ENCODE measurements at regions not wholly inside any gene's neighbourhood (a gene's known extent, or its start where the extent isn't known, plus 50 kb on each side); places are given as distances from the start of the nearest gene placed in this dataset.

DNA sequence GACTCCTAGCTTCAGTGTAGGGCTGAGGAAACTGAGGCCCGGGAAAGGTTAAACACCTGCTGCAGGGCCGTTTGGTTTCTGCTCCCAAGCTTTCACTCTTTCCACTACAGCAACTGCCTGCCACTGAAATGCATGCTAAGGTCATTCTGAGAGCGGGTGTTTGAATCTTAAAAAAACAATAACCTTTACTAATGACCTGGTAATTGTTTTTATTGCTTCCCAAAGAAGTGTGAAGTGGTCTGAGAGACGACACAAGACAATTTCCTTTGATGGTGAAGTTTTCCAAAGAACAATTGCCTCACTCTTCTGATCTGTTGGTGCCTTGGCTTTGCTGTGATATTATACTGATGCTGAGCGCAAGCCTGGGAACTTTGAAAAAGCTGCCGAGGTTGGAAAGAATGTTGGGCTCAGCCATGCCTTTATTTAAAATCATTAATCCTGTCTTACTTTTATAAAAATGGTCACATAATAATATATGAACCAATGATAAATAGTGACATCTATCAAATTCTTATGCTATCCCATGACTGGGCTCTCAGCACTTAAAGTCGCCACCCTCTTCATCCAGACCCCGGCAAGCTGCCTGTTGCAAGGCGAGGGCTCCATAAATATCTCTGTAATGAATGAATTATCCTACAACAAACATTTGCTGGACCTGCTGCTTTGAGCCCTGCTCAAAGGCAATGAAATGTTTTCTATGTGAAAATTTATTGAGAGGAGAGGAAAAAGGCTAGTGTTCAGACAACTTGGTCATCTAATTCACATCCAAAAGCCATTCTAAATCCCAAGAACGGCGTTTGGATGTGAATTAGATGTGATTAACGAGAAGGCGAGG lies 67.8 kb upstream of the SOD3 start:
- no peaks in the 10 kb centered on the region for H3K36me3 ChIP-seq (ENCODE audit: control insufficient read depth, insufficient read depth, low read length)
- no peaks in the 10 kb centered on the region for H3K9me3 ChIP-seq (ENCODE audit: control insufficient read depth, low read length)
- H3K27me3 ChIP-seq (ENCODE audit: control insufficient read depth, insufficient read depth, low read length) = no peaks in the 10 kb centered on the region
- peaks cover 5% of the 10 kb centered on the region for H3K4me1 ChIP-seq
- no peak overlapping the region for H3K4me2 ChIP-seq (ENCODE audit: low read length)
- H3K27ac ChIP-seq = no peak overlapping the region
- H3K79me2 ChIP-seq = no peaks in the 10 kb centered on the region
- H2AFZ ChIP-seq = no peak overlapping the region
- no peak overlapping the region for H3K4me3 ChIP-seq (ENCODE audit: low read depth, low read length)
- TF ChIP-seq, protein P1, sequence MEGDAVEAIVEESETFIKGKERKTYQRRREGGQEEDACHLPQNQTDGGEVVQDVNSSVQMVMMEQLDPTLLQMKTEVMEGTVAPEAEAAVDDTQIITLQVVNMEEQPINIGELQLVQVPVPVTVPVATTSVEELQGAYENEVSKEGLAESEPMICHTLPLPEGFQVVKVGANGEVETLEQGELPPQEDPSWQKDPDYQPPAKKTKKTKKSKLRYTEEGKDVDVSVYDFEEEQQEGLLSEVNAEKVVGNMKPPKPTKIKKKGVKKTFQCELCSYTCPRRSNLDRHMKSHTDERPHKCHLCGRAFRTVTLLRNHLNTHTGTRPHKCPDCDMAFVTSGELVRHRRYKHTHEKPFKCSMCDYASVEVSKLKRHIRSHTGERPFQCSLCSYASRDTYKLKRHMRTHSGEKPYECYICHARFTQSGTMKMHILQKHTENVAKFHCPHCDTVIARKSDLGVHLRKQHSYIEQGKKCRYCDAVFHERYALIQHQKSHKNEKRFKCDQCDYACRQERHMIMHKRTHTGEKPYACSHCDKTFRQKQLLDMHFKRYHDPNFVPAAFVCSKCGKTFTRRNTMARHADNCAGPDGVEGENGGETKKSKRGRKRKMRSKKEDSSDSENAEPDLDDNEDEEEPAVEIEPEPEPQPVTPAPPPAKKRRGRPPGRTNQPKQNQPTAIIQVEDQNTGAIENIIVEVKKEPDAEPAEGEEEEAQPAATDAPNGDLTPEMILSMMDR (IDR thresholded peaks at IDR 0.05) = no peak
- H3K9ac ChIP-seq = no peak overlapping the region

DNA sequence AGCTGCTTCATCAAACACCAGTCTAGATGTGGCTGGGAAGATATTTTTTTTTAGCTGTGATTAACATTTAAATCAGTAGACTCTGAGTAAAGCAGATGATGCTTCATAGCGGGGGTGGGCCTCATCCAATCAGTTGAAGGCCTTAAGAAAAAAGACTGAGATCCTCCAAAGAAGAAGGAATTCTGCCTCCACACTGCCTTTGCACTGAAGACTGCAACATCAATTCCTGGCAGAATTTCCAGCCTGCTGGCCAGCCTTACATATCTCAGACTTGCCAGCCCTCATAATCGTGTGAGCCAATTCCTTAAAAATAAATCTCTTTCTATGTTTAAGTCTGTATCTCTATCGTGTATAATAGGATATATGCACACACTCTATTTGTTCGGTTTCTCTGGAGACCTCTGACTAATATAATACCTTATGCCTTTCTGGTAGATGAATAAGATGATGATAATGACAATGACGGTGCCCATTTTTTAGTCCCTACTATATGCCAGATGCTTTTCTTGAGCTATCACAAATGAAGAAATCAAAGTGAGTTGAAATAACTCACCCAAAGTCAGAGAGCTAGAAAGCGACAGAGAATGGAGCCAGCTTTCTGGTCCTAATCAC lies 66.1 kb upstream of the SOD3 start:
- no peak overlapping the region for H3K27ac ChIP-seq
- peaks cover 5% of the 10 kb centered on the region for H3K4me1 ChIP-seq
- H3K9me3 ChIP-seq (ENCODE audit: control insufficient read depth, low read length) = no peaks in the 10 kb centered on the region
- no peaks in the 10 kb centered on the region for H3K79me2 ChIP-seq
- H3K4me2 ChIP-seq (ENCODE audit: low read length) = no peak overlapping the region
- TF ChIP-seq, protein P1 (IDR thresholded peaks at IDR 0.05) = no peak
- no peak overlapping the region for H3K9ac ChIP-seq
- H3K36me3 ChIP-seq (ENCODE audit: control insufficient read depth, insufficient read depth, low read length) = no peaks in the 10 kb centered on the region
- no peak overlapping the region for H2AFZ ChIP-seq
- no peak overlapping the region for H3K4me3 ChIP-seq (ENCODE audit: low read depth, low read length)
- H3K27me3 ChIP-seq (ENCODE audit: control insufficient read depth, insufficient read depth, low read length) = no peaks in the 10 kb centered on the region

DNA sequence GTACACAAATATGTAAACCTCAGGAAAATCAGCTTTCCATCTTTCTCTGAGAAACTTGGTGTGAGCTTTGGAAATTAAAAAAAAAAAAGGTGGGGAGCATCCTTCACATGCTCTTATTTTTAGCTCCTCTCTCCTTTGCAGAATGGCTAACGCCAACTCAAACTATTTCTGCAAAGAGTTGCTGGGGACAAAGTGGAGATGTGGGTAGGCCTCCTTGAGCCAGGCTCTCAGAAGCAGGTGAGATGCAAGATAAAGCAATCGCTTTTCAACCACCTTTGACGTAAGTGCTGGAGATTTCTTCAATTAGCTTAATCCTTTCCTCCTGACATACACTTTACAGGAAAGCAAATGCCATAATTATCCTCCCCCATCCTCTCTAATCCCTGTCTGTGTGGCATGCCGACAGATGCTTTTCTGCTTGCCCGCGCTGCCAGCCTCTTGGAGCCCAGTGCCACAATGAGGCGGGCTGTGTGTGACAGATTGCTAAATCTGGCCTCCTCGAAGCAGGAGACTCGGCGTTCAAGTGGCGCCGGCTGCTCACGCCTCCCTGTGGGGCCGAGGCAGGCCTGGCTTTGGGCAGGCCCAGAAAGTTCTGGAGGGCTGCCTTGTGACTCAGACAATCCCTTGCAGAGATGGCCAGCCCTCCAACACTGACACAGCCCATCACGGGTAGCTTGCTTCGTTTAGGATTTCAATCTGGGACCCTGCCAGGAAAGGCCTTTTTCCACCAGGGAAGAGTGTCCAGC lies 64.9 kb upstream of the SOD3 start:
- peak overlapping the region; percentile 19 for H3K27ac ChIP-seq
- no peaks in the 10 kb centered on the region for H3K79me2 ChIP-seq
- H3K4me3 ChIP-seq (ENCODE audit: low read depth, low read length) = no peak overlapping the region
- H3K9ac ChIP-seq = no peak overlapping the region
- no peaks in the 10 kb centered on the region for H3K36me3 ChIP-seq (ENCODE audit: control insufficient read depth, insufficient read depth, low read length)
- no peak overlapping the region for H3K4me2 ChIP-seq (ENCODE audit: low read length)
- H2AFZ ChIP-seq = peak overlapping the region; percentile 56
- TF ChIP-seq, protein P1 (IDR thresholded peaks at IDR 0.05) = no peak
- no peaks in the 10 kb centered on the region for H3K9me3 ChIP-seq (ENCODE audit: control insufficient read depth, low read length)
- H3K27me3 ChIP-seq (ENCODE audit: control insufficient read depth, insufficient read depth, low read length) = no peaks in the 10 kb centered on the region
- H3K4me1 ChIP-seq = peaks cover 5% of the 10 kb centered on the region

DNA sequence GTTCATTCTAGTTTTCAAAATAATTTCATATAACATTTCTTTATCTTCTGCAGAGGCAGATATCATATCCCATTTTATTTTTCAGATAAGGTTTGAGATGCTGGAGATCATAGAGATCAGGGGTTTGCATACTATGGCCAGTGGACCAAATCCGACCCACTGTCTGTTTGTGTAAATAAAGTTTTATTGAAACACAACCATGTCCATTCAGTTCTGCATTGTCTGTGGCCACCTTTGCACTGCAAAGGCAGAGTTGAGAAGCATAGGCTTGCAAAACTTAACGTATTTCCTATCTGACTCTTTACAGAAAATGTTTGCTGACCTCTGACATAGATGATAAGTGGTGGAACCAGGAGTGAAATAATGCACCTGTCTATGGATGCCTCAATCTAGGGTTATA lies 63.9 kb upstream of the SOD3 start:
- no peaks in the 10 kb centered on the region for H3K27me3 ChIP-seq (ENCODE audit: control insufficient read depth, insufficient read depth, low read length)
- H3K79me2 ChIP-seq = no peaks in the 10 kb centered on the region
- TF ChIP-seq, protein P1 (IDR thresholded peaks at IDR 0.05) = no peak
- H3K4me1 ChIP-seq = peaks cover 5% of the 10 kb centered on the region
- no peak overlapping the region for H3K9ac ChIP-seq
- no peak overlapping the region for H3K4me3 ChIP-seq (ENCODE audit: low read depth, low read length)
- H3K27ac ChIP-seq = no peak overlapping the region
- no peaks in the 10 kb centered on the region for H3K36me3 ChIP-seq (ENCODE audit: control insufficient read depth, insufficient read depth, low read length)
- H3K4me2 ChIP-seq (ENCODE audit: low read length) = no peak overlapping the region
- no peak overlapping the region for H2AFZ ChIP-seq
- no peaks in the 10 kb centered on the region for H3K9me3 ChIP-seq (ENCODE audit: control insufficient read depth, low read length)
